ENCODE measurements at regions not wholly inside any gene's neighbourhood (a gene's known extent, or its start where the extent isn't known, plus 50 kb on each side); places are given as distances from the start of the nearest gene placed in this dataset.

- DNase-seq, result no peak
Observed at GRCh38 chr1:29870621-29871020, 634.3 kb downstream of the PTPRU start.

GRCh38 chr1:29869802-29870201 lies 633.5 kb downstream of the PTPRU start:
- DNase-seq, result no peak

- DNase-seq, result no peak
Observed at GRCh38 chr1:29868944-29869343, 632.6 kb downstream of the PTPRU start.

GRCh38 chr1:29868096-29868495 lies 631.8 kb downstream of the PTPRU start:
- no peak for DNase-seq

- no peak for DNase-seq
Observed at GRCh38 chr1:29865051-29865450, 628.7 kb downstream of the PTPRU start.

DNA sequence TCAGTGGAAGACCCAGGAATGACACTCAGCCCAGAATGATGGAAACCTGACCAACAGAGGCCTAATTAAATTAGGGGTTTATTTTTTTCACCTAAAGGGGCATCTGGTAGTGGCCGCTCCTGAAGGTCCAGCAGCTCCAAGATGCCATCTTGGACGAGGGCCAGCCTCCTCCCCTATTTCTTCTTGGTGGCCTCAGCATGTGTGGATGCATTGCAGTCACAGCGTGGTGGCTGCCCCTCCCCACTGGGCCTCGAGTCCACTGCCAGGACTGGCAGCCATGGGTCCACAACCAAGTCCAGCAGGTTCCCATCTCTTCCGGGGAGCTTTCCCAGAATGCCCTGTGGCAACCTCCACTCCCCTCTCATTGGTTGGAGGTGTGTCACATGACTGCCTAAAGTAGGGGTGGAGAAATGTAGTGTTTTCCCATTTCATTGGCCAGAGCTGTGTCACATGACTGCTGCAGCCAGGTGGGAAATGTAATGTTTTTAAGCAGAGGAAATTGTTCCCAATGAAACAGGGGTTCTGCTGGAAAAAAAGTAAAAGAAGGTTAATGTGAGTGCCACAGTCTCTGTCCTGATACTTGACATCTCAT lies 628.2 kb downstream of the PTPRU start:
- DNase-seq, result no peak

- no peak for DNase-seq
Observed at GRCh38 chr1:29861922-29862321, 625.6 kb downstream of the PTPRU start.

GRCh38 chr1:29861446-29861845 lies 625.1 kb downstream of the PTPRU start:
- no peak for DNase-seq

- DNase-seq, result no peak
Observed at GRCh38 chr1:29860681-29861080, 624.4 kb downstream of the PTPRU start.

- no peak for DNase-seq
Observed at GRCh38 chr1:29860056-29860455, 623.7 kb downstream of the PTPRU start.

GRCh38 chr1:29859126-29859525 lies 622.8 kb downstream of the PTPRU start:
- no peak for DNase-seq

DNA sequence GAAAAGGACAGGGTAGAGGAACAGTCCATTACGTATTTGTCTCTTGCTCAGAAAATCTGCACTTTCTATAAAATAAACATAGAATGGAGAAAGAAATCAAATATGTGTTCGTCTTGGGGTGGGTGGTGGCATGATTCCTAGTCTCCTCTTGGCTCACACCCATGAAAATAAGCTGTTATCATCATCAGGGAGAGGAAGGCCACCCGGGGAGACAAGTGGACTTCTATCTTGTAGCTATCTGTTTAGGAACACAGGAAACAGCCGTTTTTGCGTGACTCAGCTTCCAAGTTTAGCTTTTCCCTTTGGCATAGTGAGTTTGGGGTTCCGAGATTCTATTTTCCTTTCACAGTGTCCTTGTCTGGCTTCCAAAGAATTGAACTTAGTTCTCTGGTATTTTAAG lies 622.3 kb downstream of the PTPRU start:
- no peak for DNase-seq

DNA sequence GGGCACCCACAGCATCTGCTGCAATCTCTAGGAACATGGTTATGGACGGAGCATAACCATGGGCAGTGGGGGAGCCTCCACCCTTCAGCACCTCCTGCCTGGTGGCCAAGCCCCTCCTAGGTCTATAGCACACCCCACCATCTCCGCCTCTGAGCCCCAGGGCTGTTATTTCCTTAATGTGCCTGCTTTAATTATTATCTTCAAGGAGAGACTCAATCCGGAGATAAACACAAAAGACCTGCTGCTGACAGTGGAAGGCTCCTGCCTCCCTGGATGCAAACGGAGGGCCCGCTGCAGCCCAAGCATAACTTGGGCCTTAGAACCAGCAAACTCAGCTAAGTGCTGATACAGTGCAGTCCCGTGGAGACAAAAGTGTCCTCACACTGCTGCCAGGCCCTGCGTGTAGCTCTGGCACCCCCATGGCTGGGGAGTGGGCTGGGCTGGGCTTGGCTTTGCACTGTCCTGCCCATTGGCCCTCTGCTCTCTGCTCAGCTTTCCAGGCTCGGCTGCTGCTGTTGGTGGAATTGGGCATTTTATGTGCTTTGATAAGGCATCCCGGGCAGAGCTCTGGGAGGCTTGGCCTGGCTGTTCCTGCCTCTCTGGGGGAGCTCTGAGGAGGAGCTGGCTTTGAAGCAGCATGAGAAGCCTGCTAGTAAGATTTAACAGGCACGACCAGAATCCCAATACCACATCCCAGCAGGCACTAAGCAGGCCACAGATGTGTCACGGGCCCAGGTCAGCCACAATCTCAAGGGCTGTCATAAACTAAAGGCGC lies 620.2 kb downstream of the PTPRU start:
- no peak for DNase-seq

DNA sequence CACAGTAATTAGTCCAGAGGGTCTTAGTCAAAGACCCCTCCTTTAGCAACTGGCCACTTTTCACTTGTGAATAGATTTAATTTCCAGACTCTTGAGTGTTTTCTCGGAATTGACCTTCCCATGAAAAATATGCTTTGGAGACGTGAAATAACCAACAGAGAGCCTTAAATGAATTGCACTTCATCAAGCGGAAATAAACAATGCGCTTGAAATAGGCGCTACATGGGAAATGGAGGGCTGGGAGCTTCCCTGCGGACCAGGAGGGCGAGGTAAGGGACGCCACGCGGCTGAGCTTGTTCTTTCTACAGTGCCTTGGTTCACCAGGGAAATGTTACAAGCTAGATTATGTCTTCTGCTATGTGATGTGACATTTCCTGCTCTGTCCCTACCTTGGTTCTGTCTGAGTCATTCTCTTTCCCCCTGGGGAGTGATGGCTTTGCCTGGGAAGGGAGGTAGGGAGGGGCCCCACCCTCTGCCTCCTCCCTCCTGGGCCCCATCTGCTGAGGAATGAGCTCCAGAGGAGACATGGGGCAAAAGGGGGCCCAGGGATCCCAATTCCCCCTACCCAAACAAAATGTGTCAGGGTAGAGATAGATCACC lies 619.3 kb downstream of the PTPRU start:
- no peak for DNase-seq

- DNase-seq, result no peak
Observed at GRCh38 chr1:29854700-29855276, 618.5 kb downstream of the PTPRU start.

GRCh38 chr1:29853716-29854330 lies 617.5 kb downstream of the PTPRU start:
- no peak for DNase-seq

GRCh38 chr1:29852248-29852647 lies 615.9 kb downstream of the PTPRU start:
- no peak for DNase-seq

- no peak for DNase-seq
Observed at GRCh38 chr1:29851691-29852090, 615.4 kb downstream of the PTPRU start.

- DNase-seq, result no peak
Observed at GRCh38 chr1:29849991-29850757, 613.9 kb downstream of the PTPRU start.

DNA sequence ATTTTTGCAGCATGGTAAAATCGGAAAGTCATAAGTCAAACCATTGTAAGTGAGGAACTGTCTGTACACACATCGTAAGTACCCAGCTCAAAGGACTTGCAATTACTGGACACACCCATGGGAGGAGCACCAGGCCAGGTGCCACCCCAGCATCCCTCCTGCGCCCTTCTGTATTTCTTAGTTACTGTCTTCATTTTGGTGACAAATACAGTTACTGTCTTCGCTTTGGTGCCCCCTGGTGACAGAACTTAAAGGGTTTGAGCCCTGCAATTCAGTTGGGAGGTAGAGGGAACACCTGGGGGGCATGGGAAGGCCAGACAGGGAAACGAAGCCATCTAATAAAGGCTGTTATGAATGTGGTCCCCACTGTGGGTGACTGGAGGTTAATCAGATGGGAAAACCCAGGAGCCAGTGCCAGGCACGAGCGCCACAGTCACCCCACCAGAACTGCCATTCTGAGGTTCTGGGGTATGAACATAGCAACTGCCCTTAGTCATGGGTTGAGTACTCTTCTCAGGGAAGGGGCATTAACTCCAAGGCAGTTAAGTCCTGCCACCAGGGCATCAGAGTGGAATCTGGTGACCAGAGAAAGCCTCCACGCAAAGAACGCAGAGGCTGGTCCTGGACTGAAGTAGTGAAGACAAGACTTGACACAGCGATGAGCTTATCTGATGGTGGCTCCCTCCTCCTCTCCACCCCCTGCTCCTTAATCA lies 612.9 kb downstream of the PTPRU start:
- DNase-seq, result peak; percentile 37

- no peak for DNase-seq
Observed at GRCh38 chr1:29845910-29846309, 609.6 kb downstream of the PTPRU start.

DNA sequence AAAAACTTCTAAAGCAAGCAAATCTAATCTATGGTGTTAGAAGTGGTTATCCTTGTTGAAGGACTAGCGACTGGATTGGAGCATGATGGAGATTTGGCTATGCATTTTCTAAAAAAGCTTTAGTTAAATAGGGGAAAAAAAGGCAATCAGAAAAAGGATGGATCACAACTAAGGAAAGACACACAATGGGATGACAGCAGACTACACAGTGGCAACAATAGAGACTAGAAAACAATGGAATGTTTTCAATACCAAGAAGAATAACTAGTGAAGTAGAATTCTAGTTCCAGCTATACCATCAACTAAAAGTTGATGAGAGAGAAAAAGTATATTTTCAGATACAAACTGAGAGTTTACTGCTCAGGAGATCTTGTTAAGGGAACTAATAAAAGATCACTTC lies 605.8 kb downstream of the PTPRU start:
- DNase-seq, result no peak
